ENCODE measurements at regions not wholly inside any gene's neighbourhood (a gene's known extent, or its start where the extent isn't known, plus 50 kb on each side); places are given as distances from the start of the nearest gene placed in this dataset.

DNA sequence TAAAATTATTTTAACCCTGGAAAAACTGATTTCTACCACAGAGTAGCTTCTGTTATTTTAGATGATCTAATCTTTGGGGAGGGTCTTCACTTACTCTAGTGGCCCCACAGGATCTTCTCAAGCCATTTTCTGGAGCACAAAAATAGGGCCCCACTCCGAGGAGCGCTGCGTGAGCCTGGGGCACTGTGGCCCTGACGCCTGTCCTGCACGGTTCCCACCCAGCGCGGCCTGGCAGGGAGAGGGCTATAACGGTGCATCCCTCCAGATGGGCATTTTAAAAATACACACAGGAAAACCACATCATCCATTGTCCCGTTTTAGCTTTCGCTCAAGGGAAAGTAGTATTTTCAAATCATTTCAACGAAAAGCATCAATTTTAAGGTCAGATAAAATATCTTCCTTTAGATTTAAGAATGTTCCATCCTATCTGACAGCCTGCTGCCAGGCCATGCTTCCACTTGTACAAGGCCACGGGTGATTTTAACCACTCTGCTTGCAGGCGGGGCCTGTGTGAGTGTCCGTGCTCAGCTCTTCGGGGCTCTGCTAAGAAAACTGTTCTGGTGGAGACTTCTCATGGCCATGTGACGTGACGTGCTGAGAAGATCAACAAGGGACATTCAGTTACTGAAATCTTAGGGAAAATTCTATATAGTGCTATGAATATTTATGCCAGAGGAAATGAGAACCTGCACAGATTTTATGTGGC lies 683.8 kb upstream of the SGCG start:
- H3K4me3 ChIP-seq (replicated peaks in 1 of 3; ENCODE audit: insufficient read depth in 1 of 3, low read depth in 1 of 3, low read length in 3 of 3) = no peak overlapping the region
- ChIA-PET CTCF (no interaction called here), POLR2A (no interaction called here)
- dilution Hi-C loops (cut with MboI; ENCODE audit: extremely low pct_ligation_motif_present, low sequenced_read_pairs) (no loop called here), intact Hi-C loops (cut with micrococcal nuclease) (no loop called here)
- no TSS peak for BruUV-seq (replicated peaks)
- peaks cover 7% of the 10 kb centered on the region for H3K9me3 ChIP-seq (replicated peaks; ENCODE audit: control insufficient read depth, insufficient read depth, low read length)
- H3K27ac ChIP-seq (ENCODE audit: insufficient read depth, low read depth, low read length) = no peak overlapping the region
- no peaks in the 10 kb centered on the region for H3K36me3 ChIP-seq (ENCODE audit: control insufficient read depth in 2 of 2, extremely low read depth in 1 of 2, insufficient read depth in 2 of 2, low read length in 2 of 2)
- H3K79me2 ChIP-seq (ENCODE audit: control insufficient read depth, insufficient read depth, low read length) = no peaks in the 10 kb centered on the region
- no peaks in the 10 kb centered on the region for H3K27me3 ChIP-seq (ENCODE audit: control insufficient read depth in 2 of 2, insufficient read depth in 2 of 2, low read length in 2 of 2)
- no peak overlapping the region for H3K4me2 ChIP-seq (ENCODE audit: insufficient read depth, low read length)
- H2AFZ ChIP-seq (ENCODE audit: low read depth, low read length) = no peak overlapping the region
- DNase-seq (ENCODE audit: low read depth, low spot score) (no peak), FAIRE-seq (no peak)
- TF ChIP-seq GATA2 (IDR thresholded peaks at IDR 0.05; ENCODE audit: insufficient read depth, insufficient read length, low read depth, low read length) (no peak), POLR2A (IDR thresholded peaks at IDR 0.05; ENCODE audit: low read depth, low read length) (no peak), FOS (IDR thresholded peaks at IDR 0.05; ENCODE audit: borderline replicate concordance, insufficient read depth, low read length) (no peak), EZH2 (IDR thresholded peaks at IDR 0.05; ENCODE audit: borderline replicate concordance, low read depth, low read length, severe bottlenecking) (no peak), JUN (IDR thresholded peaks at IDR 0.05; ENCODE audit: borderline replicate concordance, insufficient read depth, insufficient read length, low read depth) (no peak), POLR2AphosphoS5 (IDR thresholded peaks at IDR 0.05; ENCODE audit: insufficient read depth, low read depth, low read length) (no peak), MYC (IDR thresholded peaks at IDR 0.05; ENCODE audit: low read depth, low read length) (no peak)
- TF ChIP-seq, protein P1, sequence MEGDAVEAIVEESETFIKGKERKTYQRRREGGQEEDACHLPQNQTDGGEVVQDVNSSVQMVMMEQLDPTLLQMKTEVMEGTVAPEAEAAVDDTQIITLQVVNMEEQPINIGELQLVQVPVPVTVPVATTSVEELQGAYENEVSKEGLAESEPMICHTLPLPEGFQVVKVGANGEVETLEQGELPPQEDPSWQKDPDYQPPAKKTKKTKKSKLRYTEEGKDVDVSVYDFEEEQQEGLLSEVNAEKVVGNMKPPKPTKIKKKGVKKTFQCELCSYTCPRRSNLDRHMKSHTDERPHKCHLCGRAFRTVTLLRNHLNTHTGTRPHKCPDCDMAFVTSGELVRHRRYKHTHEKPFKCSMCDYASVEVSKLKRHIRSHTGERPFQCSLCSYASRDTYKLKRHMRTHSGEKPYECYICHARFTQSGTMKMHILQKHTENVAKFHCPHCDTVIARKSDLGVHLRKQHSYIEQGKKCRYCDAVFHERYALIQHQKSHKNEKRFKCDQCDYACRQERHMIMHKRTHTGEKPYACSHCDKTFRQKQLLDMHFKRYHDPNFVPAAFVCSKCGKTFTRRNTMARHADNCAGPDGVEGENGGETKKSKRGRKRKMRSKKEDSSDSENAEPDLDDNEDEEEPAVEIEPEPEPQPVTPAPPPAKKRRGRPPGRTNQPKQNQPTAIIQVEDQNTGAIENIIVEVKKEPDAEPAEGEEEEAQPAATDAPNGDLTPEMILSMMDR (IDR thresholded peaks at IDR 0.05; ENCODE audit: extremely low read depth in 1 of 2, insufficient read depth in 1 of 2, low read depth in 1 of 2, low read length in 2 of 2) = no peak
- TF ChIP-seq, protein P2, sequence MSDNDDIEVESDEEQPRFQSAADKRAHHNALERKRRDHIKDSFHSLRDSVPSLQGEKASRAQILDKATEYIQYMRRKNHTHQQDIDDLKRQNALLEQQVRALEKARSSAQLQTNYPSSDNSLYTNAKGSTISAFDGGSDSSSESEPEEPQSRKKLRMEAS (IDR thresholded peaks at IDR 0.05; ENCODE audit: insufficient read depth, insufficient read length) = no peak
- no peak overlapping the region for H3K9ac ChIP-seq (replicated peaks; ENCODE audit: extremely low read depth, insufficient read depth, low read length)
- H3K4me1 ChIP-seq (ENCODE audit: control insufficient read depth, extremely low read depth, insufficient read depth, low read length) = no peaks in the 10 kb centered on the region
- H3K9me1 ChIP-seq (replicated peaks; ENCODE audit: control insufficient read depth, extremely low read depth, insufficient read depth, low read length) = no peaks in the 10 kb centered on the region
- H4K20me1 ChIP-seq (replicated peaks; ENCODE audit: control insufficient read depth, extremely low read depth, insufficient read depth, low read length) = no peaks in the 10 kb centered on the region

All from endothelial cell of umbilical vein (primary cell).